Dedifferentiated amniotic fluid mesenchymal stem cell (primary cell): ENCODE measurements at regions not wholly inside any gene's neighbourhood (a gene's known extent, or its start where the extent isn't known, plus 50 kb on each side); places are given as distances from the start of the nearest gene placed in this dataset.
"Not testable (repeated sequence)": the region's sequence is repeated elsewhere in the genome, so short reads cannot be mapped to it uniquely, and the experiment has no call there.

Source experiments
- DNase-seq: peaks from one replicate; pipeline ENCODE4 v3.0.0-alpha.2; 2016; ENCODE audit errors: extremely low spot score

- no peak for DNase-seq
Measured at GRCh38 chr3:166085164-166085856, 248.1 kb upstream of the BCHE start.

- DNase-seq = no peak
Measured at GRCh38 chr3:166080096-166080495, 242.9 kb upstream of the BCHE start.

DNA sequence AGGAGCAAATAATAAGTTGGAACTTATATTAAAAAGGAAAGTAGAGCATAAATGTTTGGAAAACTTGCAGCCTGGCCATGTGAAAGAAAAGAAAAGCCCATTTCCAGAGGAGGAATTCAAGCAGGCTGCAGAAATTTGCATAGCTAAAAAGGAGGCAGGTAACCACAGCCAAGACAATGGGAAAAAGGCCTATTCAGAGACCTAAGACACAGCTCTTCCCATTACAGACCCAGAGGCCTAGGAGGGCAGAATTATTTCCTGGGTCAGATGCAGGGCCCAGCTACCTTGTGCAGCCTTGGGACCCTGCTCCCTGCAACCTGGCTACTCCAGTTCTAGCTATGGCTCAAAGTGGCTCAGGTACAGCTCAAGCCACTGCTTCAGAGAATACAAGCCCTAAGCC, 234.6 kb upstream of the BCHE start:
- no peak for DNase-seq

GRCh38 chr3:166064476-166064875, 227.3 kb upstream of the BCHE start:
- DNase-seq = no peak

GRCh38 chr3:166060789-166061479, 223.7 kb upstream of the BCHE start:
- no peak for DNase-seq

- no peak for DNase-seq
Measured at GRCh38 chr3:166052440-166052839, 215.2 kb upstream of the BCHE start.

DNA sequence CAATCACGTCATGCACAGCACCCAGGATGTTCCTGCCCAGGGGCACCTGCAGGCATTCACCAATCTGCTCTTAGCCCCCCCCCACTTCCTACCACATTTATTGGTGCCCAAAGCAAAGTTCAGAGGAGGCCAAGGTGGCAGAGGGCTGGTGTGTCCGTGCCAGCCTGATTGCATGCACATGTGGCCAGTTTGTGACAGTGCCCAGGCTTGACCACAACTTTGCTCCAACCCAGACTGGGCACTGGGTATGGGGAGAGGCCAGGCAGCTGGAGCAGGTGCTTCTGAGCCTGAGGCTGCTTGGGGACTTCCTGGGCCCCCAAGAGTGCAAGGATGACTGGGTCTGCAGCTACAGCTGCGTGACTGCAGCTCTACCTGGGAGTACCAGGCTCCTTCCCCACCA, 192.3 kb upstream of the BCHE start:
- DNase-seq = no peak

DNA sequence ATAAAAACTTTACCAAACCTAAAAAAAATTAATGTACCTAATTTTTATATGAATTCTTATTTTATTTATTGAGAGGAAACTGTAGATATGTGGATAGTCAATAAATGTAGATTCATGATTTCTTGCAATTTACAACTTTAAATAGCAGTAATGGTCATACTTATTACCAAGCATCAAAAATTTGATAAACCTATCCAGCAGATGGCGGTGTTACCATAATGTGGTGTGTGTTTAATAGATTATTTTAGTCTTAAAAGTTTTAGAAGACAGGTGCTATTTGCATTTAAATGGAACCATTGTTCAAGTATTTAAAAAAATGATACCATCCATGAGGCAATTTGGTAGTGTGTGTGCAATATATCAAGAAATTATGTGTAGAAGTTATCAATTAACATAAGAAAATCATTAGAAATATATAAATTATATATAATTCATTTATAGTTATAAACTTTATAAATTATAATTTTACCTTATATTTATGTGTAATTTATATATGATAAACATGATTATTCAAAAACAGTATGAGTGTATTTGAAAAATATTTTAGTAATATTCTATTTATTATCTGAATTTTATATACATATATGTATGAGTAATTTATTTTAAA, 176.0 kb upstream of the BCHE start:
- DNase-seq = peak; percentile 36

DNA sequence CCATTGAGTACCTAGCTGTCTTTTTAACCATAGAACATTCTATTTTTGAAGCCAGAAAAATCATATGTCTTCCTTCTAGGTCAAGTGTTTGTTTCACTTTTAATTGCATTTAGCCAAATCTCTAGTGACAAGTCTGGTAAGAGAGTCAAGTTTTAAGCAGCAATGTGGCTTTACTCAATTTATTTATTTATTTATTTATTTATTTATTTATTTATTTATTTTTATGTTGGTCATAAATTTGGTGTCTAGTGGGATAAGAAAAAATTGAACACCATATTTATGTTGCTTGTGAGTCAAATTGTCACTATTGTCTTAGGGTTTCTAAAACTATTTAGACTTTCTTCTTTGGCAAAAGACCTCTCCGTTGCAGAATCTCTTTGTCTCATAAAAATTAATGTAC, 174.5 kb upstream of the BCHE start:
- DNase-seq = no peak

DNA sequence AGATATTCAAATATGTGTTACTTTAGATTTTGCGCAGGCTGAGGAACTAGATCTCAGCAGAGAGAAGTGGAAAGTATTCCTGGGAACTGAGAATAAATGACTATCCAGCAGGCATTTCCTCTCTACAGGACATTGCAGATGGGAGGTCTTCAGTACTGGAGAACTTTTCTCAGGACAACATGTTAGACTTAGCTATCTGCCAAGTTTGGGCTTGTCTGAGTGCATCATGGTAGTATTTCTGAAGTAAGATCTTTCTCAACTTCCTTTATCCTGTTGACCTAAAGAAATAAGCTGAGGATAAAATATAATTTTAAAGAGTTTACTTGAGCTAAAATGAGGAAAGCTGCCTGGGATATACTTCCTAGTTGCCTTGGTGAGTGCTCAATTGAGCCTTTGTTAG, 167.9 kb upstream of the BCHE start:
- no peak for DNase-seq

GRCh38 chr3:165994293-165994692, 157.1 kb upstream of the BCHE start:
- DNase-seq = no peak

- DNase-seq = no peak
Measured at GRCh38 chr3:165984589-165984988, 147.4 kb upstream of the BCHE start.

DNA sequence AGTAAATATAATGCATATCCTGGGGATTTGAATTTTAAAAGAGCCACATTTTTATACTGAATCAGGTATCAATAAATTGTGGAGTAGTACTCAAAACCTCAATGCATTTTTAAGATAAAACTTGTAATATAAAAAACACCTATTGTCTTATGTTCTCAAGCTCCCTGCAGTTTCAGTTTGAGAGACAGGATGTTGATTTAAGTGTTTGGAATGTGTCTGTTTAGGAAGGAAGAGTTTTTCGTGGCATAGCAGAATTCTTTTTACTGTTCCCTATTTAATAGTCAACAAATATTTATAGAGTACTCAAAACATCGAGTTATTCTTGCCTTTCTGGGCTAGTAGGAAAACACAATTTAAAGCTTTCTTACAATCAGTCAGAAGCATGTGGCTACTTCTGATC, 146.1 kb upstream of the BCHE start:
- DNase-seq = no peak

GRCh38 chr3:165981318-165981717, 144.1 kb upstream of the BCHE start:
- no peak for DNase-seq

GRCh38 chr3:165960825-165961224, 123.6 kb upstream of the BCHE start:
- not testable (repeated sequence) for DNase-seq

GRCh38 chr3:165954171-165954570, 116.9 kb upstream of the BCHE start:
- DNase-seq = no peak

GRCh38 chr3:165946360-165946759, 109.1 kb upstream of the BCHE start:
- DNase-seq = no peak

- DNase-seq = no peak
Measured at GRCh38 chr3:165938986-165939540, 101.8 kb upstream of the BCHE start.

GRCh38 chr3:165936081-165936480, 98.9 kb upstream of the BCHE start:
- not testable (repeated sequence) for DNase-seq

- not testable (repeated sequence) for DNase-seq
Measured at GRCh38 chr3:165924301-165924791, 87.1 kb upstream of the BCHE start.

DNA sequence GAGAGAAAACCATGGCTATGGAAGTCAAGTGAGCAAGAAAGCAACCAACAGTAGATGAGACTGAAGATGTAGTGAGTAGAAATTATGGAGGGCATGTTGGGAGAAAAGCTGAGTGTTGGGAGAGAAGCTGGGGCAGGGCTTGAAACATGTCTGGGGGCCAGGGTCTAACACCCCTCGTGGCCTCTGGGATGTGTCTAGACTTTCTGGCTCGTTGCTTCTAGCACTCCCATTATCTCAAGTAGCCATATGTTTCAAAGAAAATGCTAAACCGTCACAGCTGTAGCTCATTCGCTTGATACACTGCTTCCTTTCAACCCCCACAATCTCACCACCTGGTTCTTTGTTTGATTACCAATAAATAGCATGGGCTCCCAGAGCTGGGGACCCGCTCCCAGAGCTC, 83.8 kb upstream of the BCHE start:
- DNase-seq = no peak

GRCh38 chr3:165919284-165919683, 82.1 kb upstream of the BCHE start:
- DNase-seq = no peak

GRCh38 chr3:165918657-165918979, 81.4 kb upstream of the BCHE start:
- no peak for DNase-seq
